ENCODE measurements at regions not wholly inside any gene's neighbourhood (a gene's known extent, or its start where the extent isn't known, plus 50 kb on each side); places are given as distances from the start of the nearest gene placed in this dataset.

- TF ChIP-seq, protein P1, sequence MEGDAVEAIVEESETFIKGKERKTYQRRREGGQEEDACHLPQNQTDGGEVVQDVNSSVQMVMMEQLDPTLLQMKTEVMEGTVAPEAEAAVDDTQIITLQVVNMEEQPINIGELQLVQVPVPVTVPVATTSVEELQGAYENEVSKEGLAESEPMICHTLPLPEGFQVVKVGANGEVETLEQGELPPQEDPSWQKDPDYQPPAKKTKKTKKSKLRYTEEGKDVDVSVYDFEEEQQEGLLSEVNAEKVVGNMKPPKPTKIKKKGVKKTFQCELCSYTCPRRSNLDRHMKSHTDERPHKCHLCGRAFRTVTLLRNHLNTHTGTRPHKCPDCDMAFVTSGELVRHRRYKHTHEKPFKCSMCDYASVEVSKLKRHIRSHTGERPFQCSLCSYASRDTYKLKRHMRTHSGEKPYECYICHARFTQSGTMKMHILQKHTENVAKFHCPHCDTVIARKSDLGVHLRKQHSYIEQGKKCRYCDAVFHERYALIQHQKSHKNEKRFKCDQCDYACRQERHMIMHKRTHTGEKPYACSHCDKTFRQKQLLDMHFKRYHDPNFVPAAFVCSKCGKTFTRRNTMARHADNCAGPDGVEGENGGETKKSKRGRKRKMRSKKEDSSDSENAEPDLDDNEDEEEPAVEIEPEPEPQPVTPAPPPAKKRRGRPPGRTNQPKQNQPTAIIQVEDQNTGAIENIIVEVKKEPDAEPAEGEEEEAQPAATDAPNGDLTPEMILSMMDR (IDR thresholded peaks at IDR 0.05) = no peak
- TF ChIP-seq POLR2A (IDR thresholded peaks at IDR 0.05) (no peak), EP300 (IDR thresholded peaks at IDR 0.05; ENCODE audit: low read depth) (no peak)
These were observed 427.5 kb downstream of the PIK3R1 start for GRCh38 chr5:68643064-68643463.

All from transverse colon (tissue), 3 donors.